K562 (cell line): ENCODE measurements at regions not wholly inside any gene's neighbourhood (a gene's known extent, or its start where the extent isn't known, plus 50 kb on each side); places are given as distances from the start of the nearest gene placed in this dataset.

ENCODE experiments used
- ATAC-seq: fragments of 200-7000 bp; cut with Tn5 transposase; 3 replicates; pipeline ENCODE4 v1.9.1; 2020; ENCODE audit warnings: moderate library complexity
- BruUV-seq: library from RNA; stranded (reverse); fragments of 400-500 nt; replicated peaks from 2 replicates; lab custom pipeline; 2021; lab: Mats Ljungman, UMichigan
- CTCF ChIA-PET: fragments of 300-600 bp; formaldehyde crosslinking; extraction: SDS; loops from one replicate; lab custom pipeline; 2021; ENCODE audit warnings: low intra/inter-chr PET ratio; lab: Yijun Ruan, JAX
- POLR2A ChIA-PET: fragments of 300-600, 350-650 bp; sonication (Branson Sonifier 250); formaldehyde crosslinking; extraction: SDS; loops from one replicate; lab custom pipeline; 2021; ENCODE audit warnings: antibody characterized with exemption, inconsistent platforms; lab: Yijun Ruan, JAX
- DNase-seq, 4 experiments: peaks; one replicate each; pipeline versions ENCODE4 v3.0.0 to v3.0.0-alpha.2; 2011 to 2018; ENCODE audit warnings: low spot score in 3 of 4, mixed read lengths in 3 of 4; ENCODE audit errors: extremely low read depth in 1 of 4
- FAIRE-seq: peaks from 2 replicates; lab custom pipeline; 2011; peaks lifted over from hg19 to GRCh38; lab: Jason Lieb, UNC
- H2AFZ ChIP-seq: 2 replicates; pipeline ENCODE4 v1.6.0; 2011; ENCODE audit warnings: low read depth, low read length, control low read depth, inconsistent platforms
- H3K27ac ChIP-seq: fragments of 200-600 bp; 3 replicates; pipeline ENCODE4 v1.8.0; 2011; ENCODE audit warnings: low read depth, mild to moderate bottlenecking, control low read depth, inconsistent platforms, low read length, moderate library complexity, mixed read lengths; ENCODE audit errors: extremely low read depth
- H3K27me3 ChIP-seq, 2 experiments: fragments of 300-600 bp in 1 of 2; 2 replicates in 1 of 2; 3 replicates in 1 of 2; pipeline versions ENCODE4 v1.6.0 to v1.8.0; 2011; ENCODE audit warnings: inconsistent platforms in 2 of 2, low read length in 2 of 2, mild to moderate bottlenecking in 1 of 2, mixed read lengths in 1 of 2, moderate library complexity in 1 of 2; ENCODE audit not compliant: control insufficient read depth in 2 of 2, insufficient read depth in 2 of 2
- H3K36me3 ChIP-seq: fragments of 300-600 bp; 3 replicates; pipeline ENCODE4 v1.8.0; 2011; ENCODE audit warnings: mild to moderate bottlenecking, low read length, inconsistent platforms; ENCODE audit not compliant: control insufficient read depth, insufficient read depth
- H3K4me1 ChIP-seq, 2 experiments: fragments of 200-600 bp in 1 of 2; replicated peaks in 1 of 2; 2 replicates in 1 of 2; 3 replicates in 1 of 2; pipeline versions ENCODE4 v1.5.1 to v1.8.0; 2011; ENCODE audit warnings: inconsistent platforms in 2 of 2, low read length in 2 of 2, mild to moderate bottlenecking in 1 of 2, mixed read lengths in 1 of 2, moderate library complexity in 1 of 2; ENCODE audit not compliant: control insufficient read depth in 2 of 2, insufficient read depth in 2 of 2
- H3K4me2 ChIP-seq: 2 replicates; pipeline ENCODE4 v1.6.1; 2011; ENCODE audit warnings: low read length, control low read depth, inconsistent platforms, mixed read lengths; ENCODE audit not compliant: insufficient read depth
- H3K4me3 ChIP-seq: fragments of 200-600 bp; sonication (generic), shearing (Covaris generic); 2 replicates; pipeline ENCODE4 v1.5.1; 2016; ENCODE audit warnings: control low read depth, inconsistent platforms
- H3K79me2 ChIP-seq: fragments of 200-600 bp; 3 replicates; pipeline ENCODE4 v1.8.0; 2011; ENCODE audit warnings: low read length, inconsistent platforms; ENCODE audit not compliant: control insufficient read depth, insufficient read depth
- H3K9ac ChIP-seq, 2 experiments: 2 replicates each; pipeline versions ENCODE4 v1.6.0 to v1.6.1; 2011; ENCODE audit warnings: low read depth in 2 of 2, low read length in 2 of 2, control low read depth in 1 of 2, inconsistent platforms in 1 of 2, mild to moderate bottlenecking in 1 of 2, mixed read lengths in 1 of 2; ENCODE audit not compliant: insufficient read depth in 1 of 2
- H3K9me1 ChIP-seq: one replicate; pipeline ENCODE4 v1.6.0; 2011; ENCODE audit warnings: inconsistent platforms, mild to moderate bottlenecking, low read length, moderate library complexity; ENCODE audit not compliant: control insufficient read depth, insufficient read depth
- H3K9me3 ChIP-seq: replicated peaks from 2 replicates; pipeline ENCODE4 v1.5.1; 2011; ENCODE audit warnings: low read depth, low read length, inconsistent platforms; ENCODE audit not compliant: control insufficient read depth, insufficient read depth
- H4K20me1 ChIP-seq: replicated peaks from 2 replicates; pipeline ENCODE4 v1.6.1; 2011; ENCODE audit warnings: low read length, inconsistent platforms, mixed read lengths; ENCODE audit not compliant: control insufficient read depth, insufficient read depth
- ILF3 ChIP-seq: fragments of 450-650 bp; IDR thresholded peaks from 2 replicates; pipeline ENCODE4 v1.6.1; 2018; ENCODE audit warnings: antibody characterized with exemption, mild to moderate bottlenecking, moderate library complexity, borderline replicate concordance
- ZNF197 ChIP-seq: fragments of 200-800 bp; sonication (Bioruptor generic); IDR thresholded peaks from 2 replicates; pipeline ENCODE4 v1.6.1; 2016; ENCODE audit warnings: low read depth, missing genetic modification characterization, missing compliant biosample characterization
- WGBS: fragments of 100-300 bp; shearing (Covaris generic); methylation state at CpG from one replicate; pipeline ENCODE4 v1.1.6; 2016; ENCODE audit warnings: low coverage, mixed read lengths; ENCODE audit not compliant: insufficient coverage; ENCODE audit errors: missing lambda C conversion rate; 5-methylcytosine and 5-hydroxymethylcytosine counted together
- in situ Hi-C: fragments of 300-500 bp; cut with MboI; formaldehyde crosslinking; loops from 4 replicates; pipeline ENCODE4 v1.15.0; 2018; ENCODE audit warnings: inconsistent platforms, mixed read lengths
- intact Hi-C: fragments of 100-400 bp; cut with micrococcal nuclease; formaldehyde crosslinking; loops from 2 replicates; pipeline ENCODE4 v1.14.2; 2022

DNA sequence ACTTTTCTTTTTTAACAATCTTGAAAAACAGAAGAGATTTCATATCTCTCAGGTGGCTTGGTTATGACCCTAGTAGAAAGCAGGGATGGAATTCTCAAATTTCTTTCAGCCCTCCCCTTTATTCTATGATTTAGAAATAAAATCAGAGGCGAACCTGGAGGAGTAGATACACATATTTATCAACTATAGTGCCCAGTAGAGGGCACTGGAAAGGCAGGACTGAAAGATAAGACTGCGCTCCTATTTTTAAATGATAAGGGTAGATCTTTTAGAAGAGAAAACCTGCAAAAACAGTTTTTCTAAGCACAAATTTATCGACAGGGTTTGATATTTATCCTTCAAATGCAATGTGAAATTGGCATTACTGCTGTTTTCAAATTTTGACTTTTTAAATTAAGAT lies 1296.6 kb downstream of the EPHA7 start:
- Histone ChIP-seq H3K4me2 (no peak overlapping the region), H3K27ac (no peak overlapping the region), H2AFZ (no peak overlapping the region), H4K20me1 (no peaks in the 10 kb centered on the region), H3K36me3 (no peaks in the 10 kb centered on the region), H3K9me3 (no peaks in the 10 kb centered on the region; the same call in 1 of the 2 replicates), H3K4me1 (no peaks in the 10 kb centered on the region), H3K4me3 (no peak overlapping the region), H3K9ac (no peak overlapping the region), H3K27me3 (no peaks in the 10 kb centered on the region), H3K79me2 (no peaks in the 10 kb centered on the region), H3K9me1 (no peaks in the 10 kb centered on the region)
- no peak for FAIRE-seq
- in situ Hi-C loops: no loop called here
- DNase-seq: no peak
- 0% methylated on average over 3 of the region's 3 CpGs for WGBS
- intact Hi-C loops: no loop called here
- ChIA-PET POLR2A (no interaction called here), CTCF (no interaction called here)
- no TSS peak for BruUV-seq
- TF ChIP-seq ZNF197: no peak
- no peak for ATAC-seq

DNA sequence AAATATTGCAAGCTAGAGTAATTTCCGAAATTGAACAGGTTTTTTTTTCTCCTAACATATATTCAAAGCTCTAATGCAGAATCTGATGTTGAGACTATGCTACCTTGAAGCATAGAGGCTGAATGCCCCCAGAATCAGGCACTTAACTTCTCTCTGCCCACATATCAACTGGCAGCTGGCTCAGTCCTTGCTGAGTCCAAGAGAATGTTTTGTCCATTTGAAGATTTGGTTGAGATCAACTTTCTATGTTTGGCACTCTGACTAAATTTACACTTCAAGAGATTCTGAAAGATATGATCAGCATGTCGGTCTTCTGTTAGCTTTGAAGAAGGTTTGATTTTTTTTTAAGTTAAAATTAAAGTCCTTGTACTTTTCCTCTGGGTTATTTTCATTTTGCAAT lies 1298.1 kb downstream of the EPHA7 start:
- intact Hi-C loops (no loop called here), in situ Hi-C loops (no loop called here)
- WGBS: 3% methylated on average over 2 of the region's 2 CpGs
- H2AFZ ChIP-seq: no peak overlapping the region
- no peak overlapping the region for H3K4me3 ChIP-seq
- TF ChIP-seq ILF3: no peak
- no peak for ATAC-seq
- ChIA-PET CTCF (interaction anchor here (0.5 kb wide), 1 partner anchor 8 kb away, joined by 3 read pairs; no protein-coding TSS in a partner anchor), POLR2A (interaction anchor here (0.6 kb wide), 1 partner anchor 192 kb away, joined by 3 read pairs; no protein-coding TSS in a partner anchor)
- no peaks in the 10 kb centered on the region for H4K20me1 ChIP-seq
- no peak overlapping the region for H3K27ac ChIP-seq
- no peaks in the 10 kb centered on the region for H3K9me1 ChIP-seq
- H3K36me3 ChIP-seq: no peaks in the 10 kb centered on the region
- no TSS peak for BruUV-seq
- no peaks in the 10 kb centered on the region for H3K79me2 ChIP-seq
- no peaks in the 10 kb centered on the region for H3K27me3 ChIP-seq
- no peak for FAIRE-seq
- no peak overlapping the region for H3K4me2 ChIP-seq
- H3K9ac ChIP-seq: no peak overlapping the region
- no peaks in the 10 kb centered on the region; the same call in 1 of the 2 replicates for H3K9me3 ChIP-seq
- no peaks in the 10 kb centered on the region for H3K4me1 ChIP-seq
- DNase-seq: no peak
